Mesodermal cell (in vitro differentiated cells): ENCODE measurements at regions not wholly inside any gene's neighbourhood (a gene's known extent, or its start where the extent isn't known, plus 50 kb on each side); places are given as distances from the start of the nearest gene placed in this dataset.
"Not testable (repeated sequence)": the region's sequence is repeated elsewhere in the genome, so short reads cannot be mapped to it uniquely, and the experiment has no call there.

Experiments
- H3K27ac ChIP-seq: 2 replicates; pipeline ENCODE4 v1.7.0; 2013; ENCODE audit warnings: mild to moderate bottlenecking, low read depth, low read length, moderate library complexity; ENCODE audit not compliant: severe bottlenecking
- H3K36me3 ChIP-seq: 2 replicates; pipeline ENCODE4 v1.7.1; 2013; ENCODE audit warnings: mild to moderate bottlenecking, low read length, moderate library complexity; ENCODE audit not compliant: control insufficient read depth, insufficient read depth
- H3K4me1 ChIP-seq: one replicate; pipeline ENCODE4 v1.7.1; 2013; ENCODE audit warnings: mild to moderate bottlenecking, low read length; ENCODE audit not compliant: insufficient read depth, control insufficient read depth, poor library complexity, severe bottlenecking
- H3K4me3 ChIP-seq: 2 replicates; pipeline ENCODE4 v1.7.0; 2013; ENCODE audit warnings: low read length, control low read depth, mild to moderate bottlenecking; ENCODE audit not compliant: insufficient read depth, poor library complexity, severe bottlenecking; ENCODE audit errors: extremely low read depth
- H3K9me3 ChIP-seq: 2 replicates; pipeline ENCODE4 v1.7.1; 2013; ENCODE audit warnings: mild to moderate bottlenecking, low read length, moderate library complexity; ENCODE audit not compliant: control insufficient read depth
- WGBS, 2 experiments: methylation state at CpG; one replicate each; pipeline ENCODE4 v1.1.5; 2013; ENCODE audit warnings: missing lambda C conversion rate in 2 of 2; ENCODE audit not compliant: insufficient coverage in 2 of 2; 5-methylcytosine and 5-hydroxymethylcytosine counted together

DNA sequence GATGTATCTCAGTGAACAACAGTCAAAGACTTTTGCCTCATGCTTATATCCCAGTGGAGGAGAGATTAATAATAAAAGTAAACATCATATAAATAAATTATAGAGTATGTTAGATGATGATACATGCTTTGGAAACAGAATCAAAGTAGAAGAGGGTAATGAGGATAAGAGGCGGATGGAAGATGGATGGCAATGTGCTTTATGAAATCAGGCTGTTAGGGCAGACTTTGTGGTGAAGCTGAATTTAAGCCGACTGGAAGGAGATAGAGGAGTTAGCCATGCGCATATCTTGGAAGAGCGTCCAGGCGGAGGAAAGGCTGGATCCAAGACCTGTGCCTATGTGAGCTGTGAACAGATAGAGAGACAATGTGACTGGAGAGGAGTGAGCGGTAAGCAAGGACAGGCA is 74.9 kb upstream of the GUCY1A1 start:
- 91 to 92% methylated on average over 6 of the region's 6 CpGs for WGBS, 2 experiments

DNA sequence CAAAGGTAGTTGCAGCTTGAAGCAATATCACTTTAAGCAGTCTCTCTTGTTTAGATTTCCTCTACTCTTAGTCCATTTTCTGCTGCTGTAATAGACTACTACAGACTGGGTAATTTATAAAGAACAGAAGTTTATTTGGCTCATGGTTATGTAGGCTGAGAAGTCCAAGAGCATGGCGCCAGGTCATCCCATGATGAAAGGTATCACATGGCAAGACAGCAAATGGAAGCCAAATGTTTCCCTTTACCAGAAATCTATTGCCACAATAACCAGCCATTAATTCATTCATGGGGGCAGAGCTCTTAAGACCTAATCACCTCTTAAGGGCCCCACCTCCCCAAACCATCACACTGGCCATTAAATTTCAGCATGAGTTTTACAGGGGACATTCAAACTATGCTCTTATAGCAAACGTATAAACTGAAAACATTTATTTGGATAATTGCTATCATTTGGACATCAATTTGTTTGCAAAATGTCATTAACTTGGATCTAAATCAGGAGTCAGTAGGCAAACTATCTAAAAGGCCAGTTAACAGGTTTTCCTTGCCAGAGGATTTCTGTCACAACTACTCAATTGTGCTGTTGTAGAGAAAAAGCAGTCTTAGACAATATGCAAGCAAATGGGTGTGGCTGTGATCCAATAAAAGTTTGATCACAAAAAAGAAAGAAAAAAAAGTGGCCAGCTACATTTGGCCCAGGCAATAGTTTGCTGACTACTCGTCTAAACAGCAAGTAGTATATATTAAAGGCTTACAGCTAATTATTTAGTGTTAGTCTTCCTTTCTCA is 75.7 kb upstream of the GUCY1A1 start:
- 80 to 88% methylated on average over 1 of the region's 3 CpGs for WGBS, 2 experiments

More for the DNA sequence above, 74.9 kb upstream of the GUCY1A1 start:
- Histone ChIP-seq H3K36me3 (no peaks in the 10 kb centered on the region), H3K27ac (no peak overlapping the region), H3K9me3 (no peaks in the 10 kb centered on the region), H3K4me1 (peaks cover 4% of the 10 kb centered on the region), H3K4me3 (no peak overlapping the region)

DNA sequence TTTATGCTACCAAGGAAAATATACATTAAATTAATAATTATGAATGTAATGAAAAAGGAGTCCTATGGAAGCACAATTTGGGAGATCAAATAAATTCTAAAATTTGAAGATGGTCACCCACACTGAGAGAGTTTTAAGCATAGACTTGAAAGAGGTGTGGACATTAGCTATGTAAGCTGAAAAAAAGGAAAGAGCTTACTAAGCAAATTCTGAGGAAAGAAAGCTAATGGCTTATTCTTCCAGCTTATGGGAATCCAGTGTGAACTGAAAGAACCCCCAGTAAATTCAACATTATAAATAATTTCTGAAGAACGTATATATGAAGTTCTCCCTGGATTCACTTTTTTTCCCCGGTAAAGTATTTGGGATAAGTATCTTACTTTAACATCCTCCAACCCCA is 78.2 kb upstream of the GUCY1A1 start:
- Histone ChIP-seq H3K4me1 (no peaks in the 10 kb centered on the region), H3K9me3 (no peaks in the 10 kb centered on the region), H3K36me3 (no peaks in the 10 kb centered on the region), H3K4me3 (no peak overlapping the region), H3K27ac (no peak overlapping the region)
- WGBS, 2 experiments = no CpG with 5 or more reads among the region's 2 CpGs

More for the DNA sequence above, 75.7 kb upstream of the GUCY1A1 start:
- Histone ChIP-seq H3K4me3 (no peak overlapping the region), H3K9me3 (no peaks in the 10 kb centered on the region), H3K4me1 (peaks cover 2% of the 10 kb centered on the region), H3K27ac (no peak overlapping the region), H3K36me3 (no peaks in the 10 kb centered on the region)

DNA sequence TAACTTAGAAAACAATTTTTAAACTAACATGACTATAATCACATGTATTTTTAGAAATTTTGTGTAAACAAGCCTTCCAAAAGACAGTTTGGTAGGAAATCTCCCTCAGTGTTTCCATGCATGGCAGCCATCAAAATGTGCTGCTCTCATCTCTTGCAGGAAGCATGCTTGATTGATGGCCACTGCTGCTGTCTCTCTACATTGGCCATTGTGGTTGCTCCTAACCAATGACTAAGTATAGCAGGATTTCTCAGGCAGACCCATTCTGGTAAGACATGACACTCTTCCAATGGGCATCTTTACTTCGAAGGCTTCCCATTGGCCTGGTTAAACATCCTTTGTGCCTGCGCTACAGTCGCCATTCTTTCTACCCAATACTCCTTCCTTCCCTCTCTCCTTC is 78.9 kb upstream of the GUCY1A1 start:
- H3K36me3 ChIP-seq = no peaks in the 10 kb centered on the region
- H3K27ac ChIP-seq = no peak overlapping the region
- no peak overlapping the region for H3K4me3 ChIP-seq
- peaks cover 6% of the 10 kb centered on the region for H3K4me1 ChIP-seq
- 90 to 98% methylated on average over 2 to 3 of the region's 3 CpGs for WGBS, 2 experiments
- no peaks in the 10 kb centered on the region for H3K9me3 ChIP-seq

DNA sequence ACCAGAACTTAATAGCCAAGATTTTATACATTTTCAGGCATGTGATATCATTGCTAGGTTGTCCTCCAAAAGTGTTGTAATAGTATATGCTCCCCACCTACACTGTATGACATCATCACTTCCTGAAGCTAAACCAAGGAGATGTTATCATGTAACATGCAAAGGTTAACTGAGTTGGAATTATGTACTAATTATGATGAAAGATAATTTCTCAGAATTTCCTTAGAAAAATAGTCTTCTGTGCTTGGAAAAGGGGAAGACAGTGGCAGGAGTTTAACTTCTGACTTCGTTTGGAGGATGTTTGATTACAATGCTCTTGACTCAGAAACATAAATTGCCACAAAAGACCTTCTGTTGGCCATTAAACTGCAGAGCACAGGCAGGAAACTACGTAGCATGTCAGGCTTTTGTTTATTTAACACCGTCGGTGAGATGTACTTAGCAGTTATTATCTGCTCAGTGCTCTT is 83.6 kb upstream of the GUCY1A1 start:
- H3K36me3 ChIP-seq = no peaks in the 10 kb centered on the region
- peak overlapping the region; percentile 57 for H3K27ac ChIP-seq
- no peak overlapping the region for H3K4me3 ChIP-seq
- peaks cover 6% of the 10 kb centered on the region for H3K4me1 ChIP-seq
- H3K9me3 ChIP-seq = no peaks in the 10 kb centered on the region
- WGBS, 2 experiments = 29 to 54% methylated on average over 3 of the region's 4 CpGs

DNA sequence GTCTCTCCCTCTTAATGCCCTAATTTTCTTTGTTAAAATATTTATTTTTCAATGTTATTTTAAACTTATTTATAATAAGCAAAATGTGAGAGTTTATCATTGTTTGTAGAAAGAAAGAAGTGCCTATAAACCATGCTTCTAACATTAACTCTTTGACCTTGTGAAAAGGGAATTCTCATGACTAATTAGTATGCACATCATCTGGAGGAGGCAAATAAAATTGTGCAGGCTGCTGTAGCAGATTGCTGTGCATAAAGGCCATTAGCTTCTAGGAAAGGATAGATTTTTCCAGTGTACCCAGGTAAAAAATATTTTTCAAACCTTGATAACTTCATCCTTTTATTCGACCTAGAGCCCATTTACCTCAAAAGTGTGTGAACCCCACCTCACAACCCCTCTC is 84.6 kb upstream of the GUCY1A1 start:
- no peak overlapping the region for H3K4me3 ChIP-seq
- no peak overlapping the region for H3K27ac ChIP-seq
- no peaks in the 10 kb centered on the region for H3K9me3 ChIP-seq
- no peaks in the 10 kb centered on the region for H3K36me3 ChIP-seq
- WGBS, 2 experiments = no CpG with 5 or more reads among the region's 1 CpG
- peaks cover 6% of the 10 kb centered on the region for H3K4me1 ChIP-seq

DNA sequence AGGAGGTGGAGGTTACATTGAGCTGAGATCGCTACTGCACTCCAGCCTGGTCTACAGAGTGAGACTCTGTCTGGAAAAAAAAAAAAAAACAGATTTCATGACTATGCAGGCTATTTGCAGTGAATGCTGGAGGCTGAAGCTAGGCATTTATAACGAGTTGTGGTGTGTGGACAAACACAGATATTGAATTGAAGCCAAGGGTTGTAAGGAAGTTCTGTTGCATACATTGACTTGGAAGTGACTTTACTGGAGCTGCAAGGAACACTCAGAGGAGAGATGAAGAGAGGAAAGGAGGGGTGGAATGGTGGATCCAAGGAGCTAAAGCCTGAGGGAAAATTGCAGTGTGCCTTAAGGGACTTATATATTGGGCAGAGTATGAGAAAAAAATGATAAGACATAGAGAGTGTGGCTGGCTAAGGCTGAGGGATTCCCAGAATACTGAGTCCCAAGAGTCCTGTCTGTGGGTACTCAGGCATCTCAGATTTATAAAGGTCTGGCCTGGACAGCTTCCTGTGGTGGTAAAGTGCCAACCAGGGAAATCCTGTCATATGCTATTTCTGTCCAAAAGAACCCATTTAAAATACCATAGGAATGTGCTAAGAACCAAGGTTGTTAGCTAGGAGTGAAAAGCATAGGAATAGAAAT is 87.8 kb upstream of the GUCY1A1 start:
- WGBS, 2 experiments = 76 to 91% methylated on average over 1 of the region's 2 CpGs
- no peak overlapping the region for H3K4me3 ChIP-seq
- H3K27ac ChIP-seq = no peak overlapping the region
- no peaks in the 10 kb centered on the region for H3K36me3 ChIP-seq
- peaks cover 6% of the 10 kb centered on the region for H3K4me1 ChIP-seq
- no peaks in the 10 kb centered on the region for H3K9me3 ChIP-seq

DNA sequence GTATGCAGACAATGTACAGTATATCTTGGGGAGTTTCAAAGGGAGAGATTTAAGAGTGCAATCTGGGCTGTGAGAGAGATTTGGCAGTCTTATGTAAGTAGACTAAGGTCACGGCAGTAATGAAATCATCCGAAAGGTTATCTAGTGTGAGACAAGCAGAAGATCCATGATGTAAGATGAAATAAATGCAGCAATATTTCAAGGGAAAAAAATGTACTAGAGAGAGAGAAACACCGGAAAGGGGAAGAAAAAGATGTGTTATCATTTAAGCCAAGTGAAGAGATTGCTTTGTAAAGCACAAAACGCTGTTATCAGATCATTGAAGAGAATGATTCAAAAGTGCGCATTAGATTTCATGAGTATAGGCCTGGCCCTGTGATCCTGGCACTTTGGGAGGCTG is 88.4 kb upstream of the GUCY1A1 start:
- peaks cover 5% of the 10 kb centered on the region for H3K4me1 ChIP-seq
- 90 to 96% methylated on average over 5 of the region's 5 CpGs for WGBS, 2 experiments

DNA sequence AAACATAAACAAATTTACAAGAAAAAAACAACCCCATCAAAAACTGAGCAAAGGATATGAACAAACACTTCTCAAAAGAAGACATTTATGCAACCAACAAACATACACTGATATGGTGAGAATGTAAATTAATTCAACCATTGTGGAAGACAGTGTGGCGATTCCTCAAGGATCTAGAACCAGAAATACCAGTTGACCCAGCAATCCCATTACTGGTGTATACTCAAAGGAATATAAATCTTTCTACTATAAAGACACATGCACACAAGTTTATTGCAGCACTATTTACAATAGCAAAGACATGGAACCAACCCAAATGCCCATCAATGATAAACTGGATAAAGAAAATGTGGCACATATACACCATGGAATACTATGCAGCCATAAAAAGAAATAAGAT is 92.3 kb upstream of the GUCY1A1 start:
- no CpG with 5 or more reads among the region's 1 CpG for WGBS, 2 experiments

More for the DNA sequence above, 88.4 kb upstream of the GUCY1A1 start:
- Histone ChIP-seq H3K36me3 (no peaks in the 10 kb centered on the region), H3K27ac (no peak overlapping the region), H3K9me3 (no peaks in the 10 kb centered on the region), H3K4me3 (no peak overlapping the region)

DNA sequence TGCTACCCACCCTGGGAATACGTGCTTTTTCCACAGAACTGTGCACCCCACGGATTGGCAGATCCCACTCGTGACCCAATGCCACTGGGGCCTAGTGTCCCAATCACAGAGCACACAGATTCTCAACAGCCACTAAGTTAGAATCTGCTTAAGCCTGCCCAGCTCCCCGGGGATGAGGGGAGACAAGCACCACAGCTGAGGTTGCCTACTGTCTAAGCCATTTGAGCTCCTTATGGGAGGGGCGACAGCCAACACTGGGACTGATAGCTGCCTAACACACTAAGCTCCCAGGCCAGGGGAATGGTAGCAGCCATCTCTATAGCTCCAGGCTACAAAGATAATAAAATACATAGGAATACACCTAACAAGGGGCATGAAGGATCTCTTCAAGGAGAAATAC is 93.5 kb upstream of the GUCY1A1 start:
- Histone ChIP-seq H3K4me3 (no peak overlapping the region), H3K27ac (no peak overlapping the region), H3K36me3 (no peaks in the 10 kb centered on the region), H3K9me3 (no peaks in the 10 kb centered on the region), H3K4me1 (no peaks in the 10 kb centered on the region)
- WGBS, 2 experiments = 96% methylated on average over 3 to 5 of the region's 5 CpGs

More for the DNA sequence above, 92.3 kb upstream of the GUCY1A1 start:
- H3K4me1 ChIP-seq, H3K27ac ChIP-seq, H3K36me3 ChIP-seq, H3K4me3 ChIP-seq, H3K9me3 ChIP-seq: not testable (repeated sequence)
